ENCODE measurements at regions not wholly inside any gene's neighbourhood (a gene's known extent, or its start where the extent isn't known, plus 50 kb on each side); places are given as distances from the start of the nearest gene placed in this dataset.

- TF ChIP-seq POLR2AphosphoS5 (IDR thresholded peaks at IDR 0.05; ENCODE audit: low read depth, low read length) = no peak
Measured at GRCh38 chr15:93983526-93983925, 247.8 kb upstream of the MCTP2 start.

GRCh38 chr15:93982226-93982727 is 249.1 kb upstream of the MCTP2 start:
- TF ChIP-seq FOXP2 (optimal IDR thresholded peaks at IDR 0.05; ENCODE audit: borderline replicate concordance, extremely low read depth, extremely low read length, insufficient read depth) (no peak), TAF1 (IDR thresholded peaks at IDR 0.05; ENCODE audit: borderline replicate concordance, insufficient read depth, low read length) (no peak), POLR2AphosphoS5 (IDR thresholded peaks at IDR 0.05; ENCODE audit: low read depth, low read length) (no peak), REST (IDR thresholded peaks at IDR 0.05; ENCODE audit: insufficient read depth in 1 of 2, low read depth in 2 of 2, low read length in 2 of 2) (no peak), SIN3A (IDR thresholded peaks at IDR 0.05; ENCODE audit: borderline replicate concordance, insufficient read depth, low read length) (no peak)

GRCh38 chr15:93981706-93982105 is 249.7 kb upstream of the MCTP2 start:
- TF ChIP-seq POLR2AphosphoS5 (IDR thresholded peaks at IDR 0.05; ENCODE audit: low read depth, low read length) (no peak), FOXP2 (optimal IDR thresholded peaks at IDR 0.05; ENCODE audit: borderline replicate concordance, extremely low read depth, extremely low read length, insufficient read depth) (no peak), TAF1 (IDR thresholded peaks at IDR 0.05; ENCODE audit: borderline replicate concordance, insufficient read depth, low read length) (no peak), REST (IDR thresholded peaks at IDR 0.05; ENCODE audit: insufficient read depth in 1 of 2, low read depth in 2 of 2, low read length in 2 of 2) (no peak), SIN3A (IDR thresholded peaks at IDR 0.05; ENCODE audit: borderline replicate concordance, insufficient read depth, low read length) (no peak)

GRCh38 chr15:93980261-93980911 is 251.0 kb upstream of the MCTP2 start:
- TF ChIP-seq SIN3A (IDR thresholded peaks at IDR 0.05; ENCODE audit: borderline replicate concordance, insufficient read depth, low read length) (no peak), TAF1 (IDR thresholded peaks at IDR 0.05; ENCODE audit: borderline replicate concordance, insufficient read depth, low read length) (no peak), REST (IDR thresholded peaks at IDR 0.05; ENCODE audit: insufficient read depth in 1 of 2, low read depth in 2 of 2, low read length in 2 of 2) (peak in 1 of 2 experiments; percentile 77; a peak in 2 of 4 replicates)

GRCh38 chr15:93974804-93975481 is 256.4 kb upstream of the MCTP2 start:
- TF ChIP-seq REST (IDR thresholded peaks at IDR 0.05; ENCODE audit: insufficient read depth in 1 of 2, low read depth in 2 of 2, low read length in 2 of 2) (no peak), SIN3A (IDR thresholded peaks at IDR 0.05; ENCODE audit: borderline replicate concordance, insufficient read depth, low read length) (no peak), FOXP2 (optimal IDR thresholded peaks at IDR 0.05; ENCODE audit: borderline replicate concordance, extremely low read depth, extremely low read length, insufficient read depth) (no peak), TAF1 (IDR thresholded peaks at IDR 0.05; ENCODE audit: borderline replicate concordance, insufficient read depth, low read length) (no peak), POLR2AphosphoS5 (IDR thresholded peaks at IDR 0.05; ENCODE audit: low read depth, low read length) (no peak)

Measured in PFSK-1 (cell line).